Liver (tissue), 8 donors: ENCODE measurements at regions not wholly inside any gene's neighbourhood (a gene's known extent, or its start where the extent isn't known, plus 50 kb on each side); places are given as distances from the start of the nearest gene placed in this dataset.
"Not testable (repeated sequence)": the region's sequence is repeated elsewhere in the genome, so short reads cannot be mapped to it uniquely, and the experiment has no call there.

ENCODE experiments used
- DNase-seq: peaks from one replicate; pipeline ENCODE4 v3.0.0-alpha.2; 2017; ENCODE audit warnings: low spot score
- H3K27ac ChIP-seq, 2 donors: one replicate each; pipeline ENCODE4 v1.7.0; 2013; ENCODE audit warnings: inconsistent platforms in 2 of 2, low read length in 2 of 2, control low read depth in 1 of 2, low read depth in 1 of 2, mild to moderate bottlenecking in 1 of 2
- H3K27me3 ChIP-seq, 4 donors: one replicate each; pipeline versions ENCODE4 v1.6.1 to v1.7.0; 2013; ENCODE audit warnings: low read length in 3 of 4, inconsistent platforms in 1 of 4, mild to moderate bottlenecking in 1 of 4, moderate library complexity in 1 of 4; ENCODE audit not compliant: control insufficient read depth in 4 of 4, insufficient read depth in 4 of 4
- H3K36me3 ChIP-seq, 4 donors: one replicate each; pipeline versions ENCODE4 v1.6.1 to v1.7.0; 2013; ENCODE audit warnings: low read length in 3 of 4, mild to moderate bottlenecking in 3 of 4, low read depth in 1 of 4, moderate library complexity in 1 of 4; ENCODE audit not compliant: control insufficient read depth in 4 of 4, insufficient read depth in 3 of 4
- H3K4me1 ChIP-seq, 4 donors: one replicate each; pipeline versions ENCODE4 v1.6.1 to v1.7.0; 2013; ENCODE audit warnings: low read length in 3 of 4, mild to moderate bottlenecking in 3 of 4, moderate library complexity in 1 of 4; ENCODE audit not compliant: control insufficient read depth in 4 of 4, insufficient read depth in 4 of 4
- H3K4me3 ChIP-seq, 3 donors: one replicate each; pipeline versions ENCODE4 v1.6.1 to v1.7.0; 2013; ENCODE audit warnings: low read length in 3 of 3, control low read depth in 1 of 3, low read depth in 1 of 3, mild to moderate bottlenecking in 1 of 3
- H3K9ac ChIP-seq, 2 donors: one replicate each; pipeline ENCODE4 v1.7.0; 2013; ENCODE audit warnings: low read length in 2 of 2, mild to moderate bottlenecking in 2 of 2, moderate library complexity in 2 of 2, control low read depth in 1 of 2, low read depth in 1 of 2
- H3K9me3 ChIP-seq, 4 donors: one replicate each; pipeline versions ENCODE4 v1.6.1 to v1.7.0; 2013; ENCODE audit warnings: low read length in 3 of 4; ENCODE audit not compliant: control insufficient read depth in 4 of 4
- ATF3 ChIP-seq: IDR thresholded peaks from 2 replicates; pipeline ENCODE4 v1.6.1; 2016; ENCODE audit warnings: antibody characterized with exemption
- CTCF ChIP-seq: fragments of 150-350 bp; IDR thresholded peaks from 2 replicates; pipeline ENCODE4 v1.5.1; 2017; ENCODE audit warnings: improper control_type of control experiment, low read depth, low read length; ENCODE audit not compliant: missing input control
- FOXA1 ChIP-seq: IDR thresholded peaks from 2 replicates; pipeline ENCODE4 v1.6.1; 2016; ENCODE audit warnings: antibody characterized with exemption
- FOXA2 ChIP-seq: IDR thresholded peaks from 2 replicates; pipeline ENCODE4 v1.6.1; 2016; ENCODE audit warnings: antibody characterized with exemption
- GABPA ChIP-seq, 2 donors: IDR thresholded peaks in 1 of 2; conservative IDR thresholded peaks in 1 of 2; 2 replicates each; pipeline ENCODE4 v1.6.1; 2016; ENCODE audit warnings: antibody characterized with exemption in 2 of 2, mild to moderate bottlenecking in 1 of 2, moderate library complexity in 1 of 2
- HNF4A ChIP-seq, 2 donors: conservative IDR thresholded peaks; 2 replicates each; pipeline ENCODE4 v1.6.1; 2016; ENCODE audit warnings: antibody characterized with exemption in 2 of 2, mild to moderate bottlenecking in 2 of 2
- HNF4G ChIP-seq: IDR thresholded peaks from 2 replicates; pipeline ENCODE4 v1.6.1; 2016; ENCODE audit warnings: antibody characterized with exemption
- JUND ChIP-seq, 2 donors: IDR thresholded peaks; 2 replicates each; pipeline ENCODE4 v1.6.1; 2016; ENCODE audit warnings: antibody characterized with exemption in 2 of 2
- MAX ChIP-seq: IDR thresholded peaks from 2 replicates; pipeline ENCODE4 v1.6.1; 2016; ENCODE audit warnings: antibody characterized with exemption
- NR2F2 ChIP-seq: IDR thresholded peaks from 2 replicates; pipeline ENCODE4 v1.6.1; 2016; ENCODE audit warnings: antibody characterized with exemption
- RAD21 ChIP-seq, 2 donors: IDR thresholded peaks; 2 replicates each; pipeline ENCODE4 v1.6.1; 2016; ENCODE audit warnings: antibody characterized with exemption in 2 of 2, mild to moderate bottlenecking in 2 of 2
- REST ChIP-seq: IDR thresholded peaks from 2 replicates; pipeline ENCODE4 v1.6.1; 2016; ENCODE audit warnings: antibody characterized with exemption, mild to moderate bottlenecking
- RXRA ChIP-seq, 2 donors: IDR thresholded peaks; 2 replicates each; pipeline ENCODE4 v1.6.1; 2017 to 2018; ENCODE audit warnings: antibody characterized with exemption in 2 of 2, mild to moderate bottlenecking in 1 of 2
- TAF1 ChIP-seq: conservative IDR thresholded peaks from 2 replicates; pipeline ENCODE4 v1.6.1; 2016; ENCODE audit warnings: antibody characterized with exemption, mild to moderate bottlenecking
- YY1 ChIP-seq: IDR thresholded peaks from 2 replicates; pipeline ENCODE4 v1.6.1; 2016; ENCODE audit warnings: antibody characterized with exemption, mild to moderate bottlenecking
- ZBTB33 ChIP-seq: IDR thresholded peaks from 2 replicates; pipeline ENCODE4 v1.6.1; 2016; ENCODE audit warnings: antibody characterized with exemption
- WGBS: extraction: QIAGEN DNeasy Blood & Tissue Kit; methylation state at CpG from one replicate; pipeline ENCODE4 v1.1.7; 2013; 5-methylcytosine and 5-hydroxymethylcytosine counted together
- donor health status: healthy.
- donor health status: healthy.
- donor health status: healthy.
- donor health status: healthy.
- donor health status: healthy.

- no peak for TF ChIP-seq ATF3
- no peak for TF ChIP-seq FOXA2
- TF ChIP-seq MAX: no peak
- TF ChIP-seq JUND (IDR thresholded peaks at IDR 0.05): no peak
- TF ChIP-seq HNF4A (conservative IDR thresholded peaks at IDR 0.05): no peak
- no peak for TF ChIP-seq HNF4G
- no peak for TF ChIP-seq RAD21 (IDR thresholded peaks at IDR 0.05)
- no peak for TF ChIP-seq NR2F2
These were observed 255.5 kb downstream of the CAAP1 start (continued) for GRCh38 chr9:26637101-26637500.

GRCh38 chr9:26613851-26614350 is 278.7 kb downstream of the CAAP1 start:
- not testable (repeated sequence) for H3K36me3 ChIP-seq, DNase-seq, H3K4me1 ChIP-seq, H3K9me3 ChIP-seq, H3K27me3 ChIP-seq, H3K9ac ChIP-seq, H3K27ac ChIP-seq, H3K4me3 ChIP-seq
- peak in 1 of 2 donors; percentile 25 for TF ChIP-seq RAD21 (IDR thresholded peaks at IDR 0.05)
- 52% methylated on average over 12 of the region's 12 CpGs for WGBS

- WGBS: 69% methylated on average over 3 of the region's 3 CpGs
- Histone ChIP-seq H3K27ac (no peak overlapping the region), H3K36me3 (no peaks in the 10 kb centered on the region), H3K9ac (no peak overlapping the region), H3K9me3 (no peaks in the 10 kb centered on the region), H3K4me3 (no peak overlapping the region), H3K4me1 (no peaks in the 10 kb centered on the region), H3K27me3 (no peaks in the 10 kb centered on the region)
- TF ChIP-seq CTCF: no peak
- TF ChIP-seq JUND (IDR thresholded peaks at IDR 0.05): no peak
- no peak for TF ChIP-seq MAX
- no peak for TF ChIP-seq ZBTB33
- TF ChIP-seq RXRA (IDR thresholded peaks at IDR 0.05): no peak
- TF ChIP-seq GABPA (IDR thresholded peaks at IDR 0.05 in 1 of 2, conservative IDR thresholded peaks at IDR 0.05 in 1 of 2): no peak
- no peak for TF ChIP-seq FOXA1
- no peak for TF ChIP-seq YY1
- TF ChIP-seq FOXA2: no peak
- no peak for TF ChIP-seq ATF3
- no peak for TF ChIP-seq NR2F2
- TF ChIP-seq TAF1: no peak
- no peak for TF ChIP-seq REST
- TF ChIP-seq HNF4A (conservative IDR thresholded peaks at IDR 0.05): no peak
- no peak for DNase-seq
These were observed 280.4 kb downstream of the CAAP1 start for GRCh38 chr9:26612211-26612610.
